Ishikawa (cell line): ENCODE measurements at regions not wholly inside any gene's neighbourhood (a gene's known extent, or its start where the extent isn't known, plus 50 kb on each side); places are given as distances from the start of the nearest gene placed in this dataset.

Experiments
- CREB1 ChIP-seq: IDR thresholded peaks from 2 replicates; pipeline ENCODE4 v1.6.1; 2012; ENCODE audit warnings: low read depth
- EP300 ChIP-seq: IDR thresholded peaks from 2 replicates; pipeline ENCODE4 v1.6.1; 2012; ENCODE audit warnings: borderline replicate concordance
- NFIC ChIP-seq: IDR thresholded peaks from 2 replicates; pipeline ENCODE4 v1.6.1; 2012
- RAD21 ChIP-seq: IDR thresholded peaks from 2 replicates; pipeline ENCODE4 v1.6.1; 2012; ENCODE audit warnings: low read depth
- REST ChIP-seq: IDR thresholded peaks from 2 replicates; pipeline ENCODE4 v1.6.1; 2012; ENCODE audit warnings: low read depth, mild to moderate bottlenecking
- TAF1 ChIP-seq: IDR thresholded peaks from 2 replicates; pipeline ENCODE4 v1.6.1; 2012; ENCODE audit warnings: low read depth, mild to moderate bottlenecking
- TCF12 ChIP-seq: IDR thresholded peaks from 2 replicates; pipeline ENCODE4 v1.6.1; 2012; ENCODE audit warnings: low read depth
- YY1 ChIP-seq: IDR thresholded peaks from 2 replicates; pipeline ENCODE4 v1.6.1; 2012; ENCODE audit warnings: low read depth
- TF ChIP-seq, protein P1 (sequence below): IDR thresholded peaks from 2 replicates; pipeline ENCODE4 v1.6.1; 2012

DNA sequence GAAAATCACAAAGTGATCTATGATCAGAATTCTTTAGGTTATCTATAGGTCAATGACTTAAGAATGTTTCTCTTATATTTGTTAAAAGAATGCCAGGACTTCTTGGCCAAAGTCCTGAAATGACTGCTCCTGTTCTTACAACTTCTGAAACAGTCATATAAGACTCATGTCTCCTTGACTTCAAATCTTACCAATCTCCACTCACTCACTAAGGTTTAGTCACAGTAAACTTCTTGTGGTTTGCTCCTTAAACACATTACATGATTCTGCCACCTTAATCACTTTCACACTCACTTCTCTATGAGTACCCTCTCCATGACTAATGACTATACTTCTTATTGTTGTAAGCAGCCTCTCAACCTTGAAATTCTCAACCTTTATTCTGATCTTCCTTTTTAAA lies 648.7 kb upstream of the CCDC179 start:
- TF ChIP-seq RAD21 (no peak), REST (no peak), TAF1 (no peak), YY1 (no peak), EP300 (no peak), CREB1 (no peak), NFIC (no peak), TCF12 (no peak)
- TF ChIP-seq, protein P1, sequence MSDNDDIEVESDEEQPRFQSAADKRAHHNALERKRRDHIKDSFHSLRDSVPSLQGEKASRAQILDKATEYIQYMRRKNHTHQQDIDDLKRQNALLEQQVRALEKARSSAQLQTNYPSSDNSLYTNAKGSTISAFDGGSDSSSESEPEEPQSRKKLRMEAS: no peak
